RWPE2 (cell line): ENCODE measurements at regions not wholly inside any gene's neighbourhood (a gene's known extent, or its start where the extent isn't known, plus 50 kb on each side); places are given as distances from the start of the nearest gene placed in this dataset.

Source experiments
- ATAC-seq: fragments of 200-7000 bp; cut with Tn5 transposase; 3 replicates; pipeline ENCODE4 v1.9.1; 2021; ENCODE audit warnings: low read depth
- DNase-seq: peaks from one replicate; pipeline ENCODE4 v3.0.0-alpha.2; 2020; ENCODE audit warnings: low spot score
- H3K27ac ChIP-seq: fragments of 450-650 bp; 2 replicates; pipeline ENCODE4 v1.5.1; 2017; ENCODE audit warnings: mild to moderate bottlenecking; ENCODE audit not compliant: poor library complexity, severe bottlenecking
- H3K27me3 ChIP-seq: fragments of 250-450 bp; sonication (Bioruptor Pico); 2 replicates; pipeline ENCODE4 v1.5.1; 2021; ENCODE audit warnings: mild to moderate bottlenecking, moderate library complexity; ENCODE audit not compliant: insufficient read depth, poor library complexity, severe bottlenecking
- H3K36me3 ChIP-seq: fragments of 250-450 bp; sonication (Bioruptor Pico); 2 replicates; pipeline ENCODE4 v1.5.1; 2020; ENCODE audit warnings: low read depth, mild to moderate bottlenecking, moderate library complexity
- H3K4me1 ChIP-seq: fragments of 250-450 bp; sonication (Bioruptor Pico); 2 replicates; pipeline ENCODE4 v1.5.1; 2021; ENCODE audit warnings: mild to moderate bottlenecking, moderate library complexity; ENCODE audit not compliant: insufficient read depth, poor library complexity, severe bottlenecking
- H3K4me3 ChIP-seq: fragments of 250-450 bp; sonication (Bioruptor Pico); 2 replicates; pipeline ENCODE4 v1.5.1; 2021; ENCODE audit warnings: mild to moderate bottlenecking, moderate library complexity; ENCODE audit not compliant: severe bottlenecking
- H3K9me3 ChIP-seq: fragments of 250-450 bp; sonication (Bioruptor Pico); 2 replicates; pipeline ENCODE4 v1.5.1; 2021; ENCODE audit warnings: mild to moderate bottlenecking, moderate library complexity; ENCODE audit not compliant: severe bottlenecking
- TF ChIP-seq, protein P1 (sequence below): fragments of 450-650 bp; IDR thresholded peaks from one replicate; pipeline ENCODE4 v1.5.1; 2017; ENCODE audit warnings: mild to moderate bottlenecking, moderate library complexity; ENCODE audit not compliant: poor library complexity, severe bottlenecking

GRCh38 chr18:30929718-30930117 lies 112.8 kb downstream of the DSC3 start:
- no peak overlapping the region for H3K27ac ChIP-seq
- no peaks in the 10 kb centered on the region for H3K4me1 ChIP-seq
- no peaks in the 10 kb centered on the region for H3K36me3 ChIP-seq
- no peak overlapping the region for H3K4me3 ChIP-seq
- DNase-seq: no peak
- no peaks in the 10 kb centered on the region for H3K27me3 ChIP-seq
- TF ChIP-seq, protein P1, sequence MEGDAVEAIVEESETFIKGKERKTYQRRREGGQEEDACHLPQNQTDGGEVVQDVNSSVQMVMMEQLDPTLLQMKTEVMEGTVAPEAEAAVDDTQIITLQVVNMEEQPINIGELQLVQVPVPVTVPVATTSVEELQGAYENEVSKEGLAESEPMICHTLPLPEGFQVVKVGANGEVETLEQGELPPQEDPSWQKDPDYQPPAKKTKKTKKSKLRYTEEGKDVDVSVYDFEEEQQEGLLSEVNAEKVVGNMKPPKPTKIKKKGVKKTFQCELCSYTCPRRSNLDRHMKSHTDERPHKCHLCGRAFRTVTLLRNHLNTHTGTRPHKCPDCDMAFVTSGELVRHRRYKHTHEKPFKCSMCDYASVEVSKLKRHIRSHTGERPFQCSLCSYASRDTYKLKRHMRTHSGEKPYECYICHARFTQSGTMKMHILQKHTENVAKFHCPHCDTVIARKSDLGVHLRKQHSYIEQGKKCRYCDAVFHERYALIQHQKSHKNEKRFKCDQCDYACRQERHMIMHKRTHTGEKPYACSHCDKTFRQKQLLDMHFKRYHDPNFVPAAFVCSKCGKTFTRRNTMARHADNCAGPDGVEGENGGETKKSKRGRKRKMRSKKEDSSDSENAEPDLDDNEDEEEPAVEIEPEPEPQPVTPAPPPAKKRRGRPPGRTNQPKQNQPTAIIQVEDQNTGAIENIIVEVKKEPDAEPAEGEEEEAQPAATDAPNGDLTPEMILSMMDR: no peak
- no peak for ATAC-seq
- no peaks in the 10 kb centered on the region for H3K9me3 ChIP-seq

DNA sequence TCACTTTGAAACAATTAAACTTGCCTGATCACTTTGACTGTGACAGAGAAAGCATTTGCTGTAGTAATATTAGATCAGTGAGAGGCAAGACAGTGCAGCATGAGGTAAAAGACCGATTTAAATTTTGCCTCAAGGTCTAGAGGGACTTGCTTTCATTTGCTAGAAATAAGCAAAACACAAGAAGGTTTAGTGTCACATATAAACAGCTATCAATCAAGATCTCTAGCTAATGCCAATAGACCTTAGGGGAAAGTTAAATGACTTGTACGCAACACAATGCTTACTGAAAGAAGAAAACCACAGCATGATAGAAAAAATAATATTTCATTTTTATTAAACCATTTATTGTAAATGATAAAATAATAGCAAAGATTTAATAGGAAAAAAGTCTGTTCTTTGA lies 113.5 kb downstream of the DSC3 start:
- no peak for ATAC-seq
- Histone ChIP-seq H3K36me3 (no peaks in the 10 kb centered on the region), H3K9me3 (no peaks in the 10 kb centered on the region), H3K27me3 (no peaks in the 10 kb centered on the region), H3K4me3 (no peak overlapping the region), H3K27ac (no peak overlapping the region), H3K4me1 (no peaks in the 10 kb centered on the region)
- TF ChIP-seq, protein P1: no peak
- DNase-seq: no peak

DNA sequence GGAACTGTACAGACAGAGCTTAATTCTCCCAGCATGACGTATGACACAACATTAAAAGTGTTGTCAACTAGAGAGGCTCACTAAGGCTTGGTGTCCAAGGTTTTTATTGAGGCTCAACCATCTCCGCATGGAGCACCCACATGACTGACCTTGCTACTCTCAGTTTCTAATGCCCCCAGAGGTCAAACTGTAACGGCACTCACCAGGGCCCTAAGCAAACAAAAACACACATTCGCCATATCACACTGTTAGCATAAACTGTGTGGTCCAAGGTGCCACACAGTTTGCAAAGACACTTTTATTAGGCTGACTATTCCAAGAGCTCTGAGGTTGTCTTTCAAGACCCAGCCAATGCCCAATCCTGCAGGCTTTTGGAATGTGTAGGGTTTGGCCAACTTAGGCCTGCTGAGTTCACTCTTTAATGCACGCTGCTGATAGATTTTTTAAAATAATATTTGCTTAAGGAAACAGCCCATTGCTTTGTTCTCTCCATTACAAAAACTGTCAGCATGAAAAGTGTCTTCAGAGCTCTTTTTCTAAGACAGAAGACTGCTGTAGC lies 114.9 kb downstream of the DSC3 start:
- Histone ChIP-seq H3K36me3 (no peaks in the 10 kb centered on the region), H3K9me3 (no peaks in the 10 kb centered on the region), H3K4me3 (no peak overlapping the region), H3K27me3 (no peaks in the 10 kb centered on the region), H3K27ac (no peak overlapping the region), H3K4me1 (no peaks in the 10 kb centered on the region)
- ATAC-seq: no peak
- TF ChIP-seq, protein P1: no peak
- no peak for DNase-seq

DNA sequence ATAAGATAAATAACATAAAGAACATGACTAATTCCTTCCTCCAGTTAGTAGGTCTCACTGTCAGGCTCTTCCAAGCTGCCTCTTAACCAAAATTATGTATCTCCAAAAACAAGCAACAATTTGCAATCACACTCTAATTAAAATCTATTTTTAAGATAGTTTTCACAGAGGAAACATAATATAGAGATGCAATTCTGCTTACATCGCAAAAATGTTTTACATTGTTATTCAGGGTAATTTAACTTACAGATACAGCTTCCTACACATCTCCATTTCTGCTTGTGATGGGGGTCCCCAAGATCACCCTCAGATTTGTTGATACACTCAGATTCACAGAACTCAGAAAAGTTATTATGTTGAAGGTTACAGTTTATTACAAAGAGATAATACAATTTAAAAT lies 115.5 kb downstream of the DSC3 start:
- TF ChIP-seq, protein P1: no peak
- Histone ChIP-seq H3K4me1 (no peaks in the 10 kb centered on the region), H3K27ac (no peak overlapping the region), H3K36me3 (no peaks in the 10 kb centered on the region), H3K4me3 (no peak overlapping the region), H3K9me3 (no peaks in the 10 kb centered on the region), H3K27me3 (no peaks in the 10 kb centered on the region)
- DNase-seq: no peak
- ATAC-seq: no peak

DNA sequence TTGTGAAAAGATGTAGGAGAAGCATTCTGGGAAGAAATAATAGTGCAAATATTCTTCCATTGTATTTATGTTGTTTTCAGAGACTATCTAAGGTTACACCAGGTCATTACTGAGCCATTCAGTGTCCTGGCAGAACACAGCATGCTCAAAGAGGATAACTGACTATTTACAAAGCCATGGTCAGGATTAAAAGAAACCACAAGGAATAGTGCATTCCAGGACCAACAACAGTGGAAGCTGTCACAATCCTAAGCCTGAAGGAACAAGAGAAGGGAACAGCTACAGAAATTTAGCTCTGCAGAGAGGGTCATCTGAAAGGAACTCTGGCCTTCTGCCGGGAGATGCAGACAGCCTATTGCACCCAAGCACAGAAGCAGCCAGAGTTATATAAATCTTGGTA lies 116.7 kb downstream of the DSC3 start:
- no peak overlapping the region for H3K27ac ChIP-seq
- no peaks in the 10 kb centered on the region for H3K27me3 ChIP-seq
- H3K36me3 ChIP-seq: no peaks in the 10 kb centered on the region
- DNase-seq (no peak), ATAC-seq (no peak)
- no peak overlapping the region for H3K4me3 ChIP-seq
- H3K9me3 ChIP-seq: no peaks in the 10 kb centered on the region
- no peaks in the 10 kb centered on the region for H3K4me1 ChIP-seq
- TF ChIP-seq, protein P1: no peak
